ENCODE measurements at regions not wholly inside any gene's neighbourhood (a gene's known extent, or its start where the extent isn't known, plus 50 kb on each side); places are given as distances from the start of the nearest gene placed in this dataset.

GRCh38 chr15:29934251-29934650 is 112.0 kb upstream of the TJP1 start:
- no peak for TF ChIP-seq EZH2 (IDR thresholded peaks at IDR 0.05; ENCODE audit: borderline replicate concordance, low read length)
- TF ChIP-seq, protein P1, sequence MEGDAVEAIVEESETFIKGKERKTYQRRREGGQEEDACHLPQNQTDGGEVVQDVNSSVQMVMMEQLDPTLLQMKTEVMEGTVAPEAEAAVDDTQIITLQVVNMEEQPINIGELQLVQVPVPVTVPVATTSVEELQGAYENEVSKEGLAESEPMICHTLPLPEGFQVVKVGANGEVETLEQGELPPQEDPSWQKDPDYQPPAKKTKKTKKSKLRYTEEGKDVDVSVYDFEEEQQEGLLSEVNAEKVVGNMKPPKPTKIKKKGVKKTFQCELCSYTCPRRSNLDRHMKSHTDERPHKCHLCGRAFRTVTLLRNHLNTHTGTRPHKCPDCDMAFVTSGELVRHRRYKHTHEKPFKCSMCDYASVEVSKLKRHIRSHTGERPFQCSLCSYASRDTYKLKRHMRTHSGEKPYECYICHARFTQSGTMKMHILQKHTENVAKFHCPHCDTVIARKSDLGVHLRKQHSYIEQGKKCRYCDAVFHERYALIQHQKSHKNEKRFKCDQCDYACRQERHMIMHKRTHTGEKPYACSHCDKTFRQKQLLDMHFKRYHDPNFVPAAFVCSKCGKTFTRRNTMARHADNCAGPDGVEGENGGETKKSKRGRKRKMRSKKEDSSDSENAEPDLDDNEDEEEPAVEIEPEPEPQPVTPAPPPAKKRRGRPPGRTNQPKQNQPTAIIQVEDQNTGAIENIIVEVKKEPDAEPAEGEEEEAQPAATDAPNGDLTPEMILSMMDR (IDR thresholded peaks at IDR 0.05; ENCODE audit: low read length): no peak
- Histone ChIP-seq H3K9ac (ENCODE audit: low read length) (no peak overlapping the region), H3K27me3 (ENCODE audit: insufficient read depth, low read length) (no peaks in the 10 kb centered on the region), H3K4me2 (ENCODE audit: low read length) (no peak overlapping the region), H2AFZ (ENCODE audit: low read length) (no peak overlapping the region), H4K20me1 (ENCODE audit: insufficient read depth, low read length) (no peaks in the 10 kb centered on the region), H3K4me1 (ENCODE audit: insufficient read depth, low read length, severe bottlenecking) (no peaks in the 10 kb centered on the region), H3K4me3 (ENCODE audit: low read depth, low read length, poor library complexity, severe bottlenecking) (no peak overlapping the region), H3K9me3 (ENCODE audit: low read length) (no peaks in the 10 kb centered on the region), H3F3A (ENCODE audit: insufficient read depth, low read length) (no peaks in the 10 kb centered on the region), H3K27ac (ENCODE audit: low read depth, low read length, poor library complexity, severe bottlenecking) (no peak overlapping the region), H3K79me2 (ENCODE audit: insufficient read depth, low read length) (no peaks in the 10 kb centered on the region), H3K9me2 (ENCODE audit: low read depth, low read length) (no peaks in the 10 kb centered on the region), H3K36me3 (ENCODE audit: insufficient read depth, low read length) (no peaks in the 10 kb centered on the region)

DNA sequence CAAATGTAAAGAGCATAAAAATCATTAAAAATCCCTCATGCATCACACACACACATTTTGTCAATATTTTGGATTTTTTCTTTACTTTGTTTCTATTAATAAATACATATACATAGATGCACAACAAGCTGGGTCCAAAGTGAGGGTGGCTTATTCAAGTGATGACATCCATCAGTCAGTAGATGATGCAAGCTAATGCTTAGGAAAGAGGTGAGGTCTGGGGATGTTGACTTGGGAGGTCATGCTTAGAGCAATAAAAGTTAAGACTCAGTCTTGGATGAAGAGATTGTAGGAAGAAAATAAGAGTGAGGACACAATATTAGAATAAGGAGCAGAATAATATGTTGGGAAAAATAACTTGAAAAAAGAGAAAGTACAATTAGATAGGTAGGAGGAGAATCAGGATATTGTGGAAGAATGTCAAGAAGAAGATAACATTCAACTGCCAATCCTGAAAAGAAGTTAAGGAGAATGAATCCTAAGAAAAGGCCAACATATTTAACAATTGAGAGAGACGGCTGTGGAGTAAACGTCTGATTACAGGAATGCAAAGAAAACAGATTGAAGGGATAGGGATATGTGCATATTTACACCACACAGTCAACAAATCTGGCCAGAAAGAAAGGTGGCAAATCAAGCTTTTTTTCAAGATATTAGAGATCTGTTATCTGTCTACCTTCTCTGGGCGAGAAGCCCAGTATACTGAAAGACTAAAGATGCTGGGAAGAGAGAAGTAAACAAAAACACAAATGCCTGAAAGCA is 111.0 kb upstream of the TJP1 start:
- Histone ChIP-seq H3K9me3 (ENCODE audit: low read length) (no peaks in the 10 kb centered on the region), H3F3A (ENCODE audit: insufficient read depth, low read length) (no peaks in the 10 kb centered on the region), H2AFZ (ENCODE audit: low read length) (no peak overlapping the region), H3K4me1 (ENCODE audit: insufficient read depth, low read length, severe bottlenecking) (no peaks in the 10 kb centered on the region), H3K79me2 (ENCODE audit: insufficient read depth, low read length) (no peaks in the 10 kb centered on the region), H3K4me2 (ENCODE audit: low read length) (no peak overlapping the region), H3K27ac (ENCODE audit: low read depth, low read length, poor library complexity, severe bottlenecking) (no peak overlapping the region), H3K27me3 (ENCODE audit: insufficient read depth, low read length) (no peaks in the 10 kb centered on the region), H3K36me3 (ENCODE audit: insufficient read depth, low read length) (no peaks in the 10 kb centered on the region), H3K4me3 (ENCODE audit: low read depth, low read length, poor library complexity, severe bottlenecking) (no peak overlapping the region), H4K20me1 (ENCODE audit: insufficient read depth, low read length) (no peaks in the 10 kb centered on the region), H3K9me2 (ENCODE audit: low read depth, low read length) (no peaks in the 10 kb centered on the region), H3K9ac (ENCODE audit: low read length) (no peak overlapping the region)
- TF ChIP-seq, protein P1 (IDR thresholded peaks at IDR 0.05; ENCODE audit: low read length): no peak
- no peak for TF ChIP-seq EZH2 (IDR thresholded peaks at IDR 0.05; ENCODE audit: borderline replicate concordance, low read length)

DNA sequence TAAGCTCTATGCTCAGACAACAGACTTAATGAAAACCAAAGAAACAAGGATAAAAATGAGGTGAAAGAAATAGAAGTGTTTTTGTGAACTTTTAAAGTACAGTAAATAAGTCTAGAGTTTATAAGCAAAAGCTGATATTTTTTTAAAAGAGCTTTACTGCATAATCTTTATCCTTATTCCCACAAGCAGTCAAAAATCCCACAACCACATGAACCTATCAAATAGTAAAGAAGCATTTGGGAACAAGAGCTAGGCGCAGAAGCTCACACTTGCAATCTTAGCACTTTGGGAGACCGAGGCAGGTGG is 103.8 kb upstream of the TJP1 start:
- Histone ChIP-seq H2AFZ (ENCODE audit: low read length) (no peak overlapping the region), H3K9me3 (ENCODE audit: low read length) (no peaks in the 10 kb centered on the region), H3K27me3 (ENCODE audit: insufficient read depth, low read length) (no peaks in the 10 kb centered on the region), H3K27ac (ENCODE audit: low read depth, low read length, poor library complexity, severe bottlenecking) (no peak overlapping the region), H3K36me3 (ENCODE audit: insufficient read depth, low read length) (no peaks in the 10 kb centered on the region), H3K9ac (ENCODE audit: low read length) (no peak overlapping the region), H3K4me1 (ENCODE audit: insufficient read depth, low read length, severe bottlenecking) (no peaks in the 10 kb centered on the region), H4K20me1 (ENCODE audit: insufficient read depth, low read length) (no peaks in the 10 kb centered on the region), H3K4me3 (ENCODE audit: low read depth, low read length, poor library complexity, severe bottlenecking) (no peak overlapping the region), H3F3A (ENCODE audit: insufficient read depth, low read length) (no peaks in the 10 kb centered on the region), H3K9me2 (ENCODE audit: low read depth, low read length) (no peaks in the 10 kb centered on the region), H3K4me2 (ENCODE audit: low read length) (no peak overlapping the region), H3K79me2 (ENCODE audit: insufficient read depth, low read length) (no peaks in the 10 kb centered on the region)
- no peak for TF ChIP-seq EZH2 (IDR thresholded peaks at IDR 0.05; ENCODE audit: borderline replicate concordance, low read length)
- TF ChIP-seq, protein P1 (IDR thresholded peaks at IDR 0.05; ENCODE audit: low read length): no peak; the same call in 1 of the 2 replicates
